OCI-LY3 (cell line): ENCODE measurements at regions not wholly inside any gene's neighbourhood (a gene's known extent, or its start where the extent isn't known, plus 50 kb on each side); places are given as distances from the start of the nearest gene placed in this dataset.

Experiments used
- CTCF ChIP-seq: fragments of 200-600, 300-600 bp; sonication (generic); IDR thresholded peaks from 2 replicates; pipeline ENCODE4 v1.5.1; 2014; ENCODE audit warnings: antibody characterized with exemption, low read length, low read depth
- EZH2phosphoT487 ChIP-seq: fragments of 200-600 bp; shearing (Covaris generic); IDR thresholded peaks from 2 replicates; pipeline ENCODE4 v1.6.1; 2018; ENCODE audit warnings: antibody characterized with exemption, mixed run types, low read depth

DNA sequence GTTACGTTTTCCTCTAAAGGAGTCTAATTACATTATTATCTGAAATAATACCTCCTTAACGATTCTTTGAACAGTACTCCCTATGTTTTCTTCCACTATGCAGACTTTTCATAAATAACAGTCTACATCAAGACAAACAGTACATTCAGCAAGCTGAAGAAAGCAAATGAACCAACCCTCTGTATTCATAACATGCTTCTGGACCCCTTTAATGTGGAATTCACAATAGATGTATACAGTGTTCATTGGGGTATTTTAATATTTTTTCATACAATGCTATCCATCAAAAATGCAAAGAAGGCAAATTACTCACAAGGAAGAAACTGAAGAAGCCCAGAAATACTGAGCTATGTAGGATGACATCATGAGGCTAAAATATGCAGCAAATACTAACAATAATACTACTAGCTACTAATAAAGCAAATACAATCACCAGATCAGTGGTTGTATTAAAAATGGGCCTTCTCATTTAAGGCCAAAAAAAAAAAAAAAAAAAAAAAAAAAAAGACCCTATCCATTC lies 408.6 kb downstream of the MTX2 start:
- TF ChIP-seq CTCF (no peak), EZH2phosphoT487 (no peak)
